T47D (cell line): ENCODE measurements at regions not wholly inside any gene's neighbourhood (a gene's known extent, or its start where the extent isn't known, plus 50 kb on each side); places are given as distances from the start of the nearest gene placed in this dataset.

Experiments used
- DNase-seq, 2 experiments: peaks; one replicate each; pipeline versions ENCODE4 v3.0.0 to v3.0.0-alpha.2; 2011 to 2012; ENCODE audit warnings: low read depth in 1 of 2, low spot score in 1 of 2
- JUND ChIP-seq: IDR thresholded peaks from 2 replicates; pipeline ENCODE4 v1.6.1; 2012; ENCODE audit warnings: low read depth
- in situ Hi-C: cut with HindIII; loops from 2 replicates; pipeline ENCODE4 v1.10.0; 2016; ENCODE audit warnings: low sequenced_read_pairs, low pct_unique_long_range_greater_than_20kb

DNA sequence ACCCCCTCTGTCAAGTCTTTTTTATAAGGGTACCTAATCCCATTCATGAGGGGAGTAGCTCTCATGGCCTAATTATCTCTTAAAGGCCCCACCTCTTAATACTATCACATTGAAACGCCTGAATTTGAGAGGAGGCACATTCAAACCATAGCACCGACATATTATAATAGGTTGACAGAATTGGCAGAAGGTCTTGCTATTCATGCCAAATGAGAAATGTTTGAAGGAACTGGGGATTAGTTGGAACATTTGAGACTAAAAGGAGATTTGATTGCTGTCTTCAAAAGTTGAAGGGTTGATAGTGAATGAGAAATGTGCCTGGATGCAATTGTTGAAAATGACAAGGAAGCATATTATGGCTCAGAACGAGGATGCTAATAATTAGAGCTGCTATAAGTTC is 331.1 kb downstream of the ATP23 start:
- TF ChIP-seq JUND: no peak
- no peak for DNase-seq
- in situ Hi-C loops: no loop called here

DNA sequence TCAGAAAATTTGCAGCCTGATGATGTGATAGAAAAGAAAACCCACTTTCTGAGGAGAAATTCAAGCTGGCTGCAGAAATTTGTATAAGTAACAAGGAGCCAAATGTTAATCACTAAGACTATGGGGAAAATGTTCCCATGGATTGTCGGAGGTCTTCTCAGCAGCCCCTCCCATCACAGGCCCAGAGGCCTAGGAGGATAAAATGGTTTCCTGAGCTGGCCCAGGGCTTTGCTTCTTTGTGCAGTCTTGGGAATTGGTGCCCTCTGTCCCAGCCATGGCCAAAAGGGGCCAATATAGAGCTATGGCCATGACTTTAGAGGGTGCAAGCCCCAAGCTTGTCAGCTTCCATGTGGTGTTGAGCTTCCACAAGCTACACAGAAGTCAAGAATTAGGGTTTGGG is 335.9 kb downstream of the ATP23 start:
- no peak for TF ChIP-seq JUND
- in situ Hi-C loops: no loop called here
- DNase-seq: no peak

DNA sequence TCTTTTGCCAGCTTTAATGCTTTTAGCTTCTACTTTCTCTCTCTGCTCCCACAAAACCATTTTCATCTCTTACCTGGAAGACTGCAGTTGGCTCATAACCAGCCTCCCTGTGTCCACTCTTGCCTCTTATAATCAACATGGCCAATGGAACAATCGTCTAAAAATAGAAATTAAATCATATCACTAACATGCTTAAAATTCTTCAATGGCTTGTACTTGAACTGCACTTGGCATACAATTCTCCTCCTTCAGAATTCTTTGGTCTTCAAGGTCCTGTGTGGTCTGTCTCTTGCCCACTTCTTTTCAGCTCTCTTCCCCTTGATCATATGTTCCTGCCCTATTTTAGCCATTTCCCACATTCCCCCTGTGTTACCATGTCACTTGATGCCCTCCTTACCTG is 342.2 kb downstream of the ATP23 start:
- in situ Hi-C loops: no loop called here
- DNase-seq: no peak
- TF ChIP-seq JUND: no peak

DNA sequence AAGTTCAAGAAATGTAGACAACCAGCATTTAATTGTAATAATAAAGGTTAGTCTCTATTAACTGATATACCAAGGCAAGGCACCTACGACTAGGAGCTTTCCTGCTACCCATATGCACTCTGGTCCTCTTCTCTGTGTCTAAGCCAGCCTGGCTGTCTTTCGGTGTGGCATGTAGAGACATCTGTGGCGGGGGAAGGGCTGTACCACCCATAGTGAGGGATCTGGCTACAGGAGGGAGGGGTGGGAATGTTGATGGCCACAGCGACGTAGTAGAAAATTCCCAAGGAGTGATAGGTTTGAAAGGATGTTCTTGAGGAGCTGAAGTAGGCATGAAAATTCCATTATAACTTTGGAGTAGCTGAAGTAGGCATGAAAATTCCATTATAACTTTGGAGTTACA is 344.2 kb downstream of the ATP23 start:
- in situ Hi-C loops: no loop called here
- DNase-seq: no peak
- no peak for TF ChIP-seq JUND

DNA sequence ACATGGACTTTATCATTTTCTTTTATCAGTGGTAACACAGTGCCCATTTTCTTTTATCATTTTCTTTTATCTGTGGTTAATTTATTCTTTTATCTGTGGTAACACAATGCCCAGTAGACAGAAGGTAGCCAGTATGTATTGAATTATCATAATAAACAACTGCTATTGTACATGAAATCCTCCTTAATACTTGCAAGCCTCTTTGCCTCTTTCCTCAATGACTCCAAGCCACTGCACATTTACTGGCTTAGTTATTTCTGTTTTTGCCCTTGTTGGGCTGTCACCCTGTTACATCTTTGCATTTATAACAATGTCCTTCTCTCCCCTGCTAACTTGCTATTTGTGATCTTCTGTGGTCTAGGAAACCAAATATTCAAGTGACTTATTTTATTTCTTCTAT is 345.0 kb downstream of the ATP23 start:
- DNase-seq: no peak
- no peak for TF ChIP-seq JUND

DNA sequence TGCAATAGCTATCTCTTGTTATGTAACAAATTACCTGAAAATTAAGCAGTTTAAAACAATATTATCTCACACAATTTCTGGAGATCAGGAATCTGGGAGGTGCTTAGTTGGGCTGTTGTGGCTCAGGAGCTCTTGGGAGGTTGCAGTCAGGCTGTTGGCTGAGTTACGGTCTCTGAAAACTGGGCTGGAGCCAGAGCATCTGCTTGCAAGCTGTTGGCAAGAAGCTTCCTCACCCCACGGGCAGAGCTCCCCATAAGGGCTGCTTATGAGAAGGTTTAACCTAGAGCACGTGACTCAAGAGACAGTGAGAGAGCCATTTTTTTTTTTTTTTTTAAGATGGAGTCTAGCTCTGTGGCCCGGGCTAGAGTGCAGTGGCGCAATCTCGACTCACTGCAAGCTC is 346.8 kb downstream of the ATP23 start:
- no peak for DNase-seq
- in situ Hi-C loops: no loop called here
- no peak for TF ChIP-seq JUND

More for the DNA sequence above, 345.0 kb downstream of the ATP23 start:
- in situ Hi-C loops: no loop called here

DNA sequence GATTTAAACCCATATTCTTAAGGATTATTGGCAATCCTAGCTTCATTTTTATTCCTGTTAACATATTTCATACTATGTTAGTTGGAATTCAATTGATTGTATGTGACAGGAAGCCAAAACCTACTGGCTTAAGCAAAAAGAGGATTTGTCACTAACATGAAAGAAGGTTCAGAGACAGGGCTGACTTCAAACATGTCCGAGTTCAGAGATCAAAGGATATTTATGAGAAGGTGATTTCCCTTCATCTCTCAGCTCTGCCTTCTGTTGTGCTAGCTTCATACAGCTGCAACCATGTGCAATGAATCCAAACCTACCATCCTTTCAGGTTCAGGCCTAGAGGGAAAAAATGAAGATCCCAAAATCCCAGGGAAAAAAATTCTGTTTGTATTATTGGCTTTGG is 349.7 kb downstream of the ATP23 start:
- TF ChIP-seq JUND: no peak
- in situ Hi-C loops: no loop called here
- no peak for DNase-seq

DNA sequence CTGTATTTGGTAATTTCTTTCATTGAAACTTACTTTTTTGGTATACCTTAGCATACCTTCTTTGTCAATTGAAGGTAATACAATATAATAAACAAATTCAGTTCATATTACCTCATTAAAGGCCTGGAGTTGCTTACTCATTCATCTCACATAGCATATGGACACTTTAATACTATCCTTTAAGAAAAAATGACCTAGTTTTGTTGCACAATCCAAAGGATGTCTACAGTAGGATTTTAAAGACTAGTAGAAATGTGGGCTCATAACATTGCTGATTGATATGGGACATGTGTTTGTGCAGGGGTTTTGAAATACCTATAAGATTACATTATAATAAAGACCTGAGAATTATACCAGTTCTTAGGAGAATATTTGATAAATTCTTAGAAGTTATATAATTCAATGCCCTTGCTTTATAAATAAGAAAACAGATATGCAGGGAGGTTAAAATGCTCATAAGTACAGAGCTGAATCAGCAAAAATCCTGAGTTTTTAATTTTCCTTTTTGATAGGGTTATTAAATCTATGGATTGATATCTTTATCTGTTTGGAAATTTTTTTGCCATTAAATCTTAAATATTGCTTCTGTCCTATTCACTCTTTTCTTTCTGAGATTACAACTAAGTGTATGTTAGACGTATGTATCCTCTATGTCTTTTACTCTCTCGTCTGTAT is 352.1 kb downstream of the ATP23 start:
- in situ Hi-C loops: no loop called here
- DNase-seq: no peak
- TF ChIP-seq JUND: no peak

DNA sequence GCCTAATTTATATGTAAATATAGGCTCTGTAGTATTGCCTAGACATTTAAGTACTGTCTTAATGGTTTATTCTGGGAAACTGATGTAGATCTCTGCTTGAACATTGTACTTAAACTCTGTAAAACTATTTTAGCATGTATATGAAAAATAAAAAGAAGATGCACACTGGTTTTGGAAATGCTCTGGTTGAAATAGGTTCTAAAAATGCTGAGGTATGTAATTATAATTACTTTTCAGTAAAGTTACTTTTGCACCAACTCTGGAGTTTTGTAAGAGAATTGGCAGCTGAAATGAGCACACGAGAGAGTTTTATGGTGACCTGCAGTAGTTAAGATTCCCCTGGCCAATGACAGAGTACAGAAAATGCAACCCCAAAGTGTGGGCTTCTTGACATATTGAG is 353.9 kb downstream of the ATP23 start:
- TF ChIP-seq JUND: no peak
- no peak for DNase-seq
- in situ Hi-C loops: no loop called here

DNA sequence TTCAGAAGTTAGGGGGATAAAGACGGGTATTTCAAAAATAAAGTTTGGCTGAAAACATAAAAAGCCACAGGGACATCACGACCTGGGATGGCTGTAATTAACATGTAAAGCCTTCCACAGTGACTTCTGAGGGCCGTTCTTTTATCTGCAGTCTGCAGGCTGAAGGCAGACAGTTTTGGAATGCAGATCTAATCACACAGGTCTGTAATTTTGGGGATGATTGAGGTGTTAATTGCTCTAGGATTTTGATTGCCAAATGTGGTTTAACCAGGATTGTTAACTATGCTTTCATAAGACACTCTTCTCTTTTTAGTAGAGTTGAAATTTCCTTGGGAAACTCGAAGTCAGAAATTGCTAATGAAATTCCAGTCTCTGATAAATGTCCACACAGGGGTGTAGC is 355.5 kb downstream of the ATP23 start:
- DNase-seq: no peak
- in situ Hi-C loops: no loop called here
- no peak for TF ChIP-seq JUND

DNA sequence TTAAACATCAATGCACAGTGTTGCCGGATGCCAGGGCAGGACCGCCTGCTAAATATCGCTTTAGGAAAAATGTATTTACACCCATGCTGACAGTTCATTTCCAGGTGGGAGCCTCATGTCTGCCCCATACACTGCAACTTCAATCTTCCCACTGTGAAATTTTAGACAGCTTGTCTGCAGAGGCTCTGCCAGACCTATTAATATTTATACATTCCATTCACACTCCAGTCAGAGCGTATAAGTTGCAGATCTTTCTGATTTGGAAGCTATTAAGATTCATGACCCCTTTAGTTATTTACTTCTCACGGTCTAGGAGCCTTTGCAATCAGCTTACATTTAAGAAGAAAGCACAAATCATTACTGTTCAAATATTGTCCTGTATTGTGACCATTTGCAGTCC is 357.4 kb downstream of the ATP23 start:
- in situ Hi-C loops: no loop called here

DNA sequence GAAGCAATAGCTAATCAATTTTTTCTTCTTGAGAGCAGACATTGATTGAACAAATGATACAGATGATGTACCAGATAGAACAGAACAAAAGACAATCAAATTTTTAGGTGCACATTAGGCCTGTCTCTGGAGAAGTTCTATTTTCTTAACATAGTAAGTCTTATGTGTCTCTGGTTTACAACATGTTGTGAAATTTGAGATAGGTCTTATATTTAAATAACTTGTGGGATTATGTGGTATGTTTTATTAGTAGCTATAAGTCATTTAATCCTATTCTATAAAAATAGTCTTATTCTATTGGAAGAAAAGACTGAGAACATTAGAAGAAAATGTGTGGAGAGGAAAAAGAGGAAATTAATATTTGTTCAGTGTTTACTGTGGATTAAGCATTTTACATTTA is 358.0 kb downstream of the ATP23 start:
- no peak for DNase-seq
- TF ChIP-seq JUND: no peak
- in situ Hi-C loops: no loop called here

More for the DNA sequence above, 357.4 kb downstream of the ATP23 start:
- TF ChIP-seq JUND: no peak
- no peak for DNase-seq

DNA sequence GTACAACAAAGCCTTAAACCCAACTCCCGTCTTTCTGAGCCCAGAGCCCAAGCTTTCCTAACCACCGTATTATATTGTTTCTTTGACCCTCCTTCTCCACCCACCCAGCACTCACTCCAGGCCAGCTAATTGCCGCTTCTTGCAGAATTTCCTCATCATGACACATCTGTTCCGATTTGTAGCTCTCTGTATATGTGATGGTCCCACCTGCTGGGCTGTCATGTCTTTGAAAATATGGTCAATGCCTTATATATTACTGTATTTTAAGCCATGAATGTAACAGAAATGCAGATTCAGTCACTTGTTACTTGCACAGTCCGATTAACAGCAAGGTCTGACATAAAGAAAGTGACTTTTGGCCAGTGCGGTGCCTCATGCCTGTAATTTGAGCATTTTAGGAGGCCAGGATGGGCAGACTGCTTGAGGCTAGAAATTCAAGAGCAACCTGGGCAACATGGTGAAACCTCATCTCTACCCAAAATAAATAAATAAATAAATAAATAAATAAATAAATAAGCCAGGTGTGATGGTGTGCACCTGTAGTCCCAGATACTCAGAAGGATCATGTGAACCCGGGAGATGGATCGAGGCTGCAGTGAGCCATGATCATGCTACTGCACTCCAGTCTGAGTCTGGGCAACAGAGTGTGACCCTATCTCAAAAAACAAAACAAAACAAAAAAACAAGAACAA is 359.8 kb downstream of the ATP23 start:
- in situ Hi-C loops: no loop called here
- DNase-seq: no peak
- TF ChIP-seq JUND: no peak

DNA sequence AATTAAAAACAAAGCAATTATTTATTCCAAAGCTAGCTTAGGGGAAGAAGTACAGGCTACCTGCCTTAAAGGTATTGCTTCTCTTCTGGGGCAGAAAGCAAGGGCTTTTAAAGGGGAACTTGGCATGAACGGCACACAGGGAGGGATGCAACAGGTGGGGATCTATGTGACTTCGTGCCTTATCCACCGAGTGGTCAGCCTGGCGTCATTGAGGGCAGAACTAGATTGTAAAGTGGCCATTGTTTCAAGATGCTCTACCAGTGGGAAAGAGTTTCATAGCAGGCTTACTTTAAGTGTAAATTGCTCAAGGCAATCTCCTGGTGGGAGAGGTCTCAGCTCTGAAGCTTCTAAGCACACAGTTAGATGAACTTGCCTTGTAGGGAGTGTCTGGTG is 360.4 kb downstream of the ATP23 start:
- TF ChIP-seq JUND: no peak
- in situ Hi-C loops: no loop called here
- DNase-seq: no peak
